ENCODE measurements at regions not wholly inside any gene's neighbourhood (a gene's known extent, or its start where the extent isn't known, plus 50 kb on each side); places are given as distances from the start of the nearest gene placed in this dataset.

DNA sequence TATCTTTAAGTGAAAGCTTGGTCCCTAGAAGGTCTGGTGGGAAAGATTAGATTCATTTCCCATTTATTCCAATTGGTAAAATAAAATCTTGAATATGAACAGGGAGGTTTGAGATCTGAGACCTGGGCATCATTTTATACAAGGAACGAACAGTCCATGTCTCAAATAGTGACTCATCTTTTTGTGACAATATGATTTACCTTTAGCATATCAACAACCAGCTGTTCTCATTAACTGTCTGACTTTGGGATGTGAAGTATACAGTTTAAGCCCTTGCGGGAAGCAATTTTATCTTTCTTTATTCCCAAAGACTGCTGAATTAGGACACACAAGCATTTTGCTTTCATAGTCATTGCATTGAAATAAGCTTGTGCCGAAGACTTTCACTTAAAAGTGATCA lies 691.6 kb downstream of the ETS1 start:
- no peak for TF ChIP-seq CTCF (IDR thresholded peaks at IDR 0.05; ENCODE audit: low read depth, low read length)
- no peak for TF ChIP-seq EZH2phosphoT487 (IDR thresholded peaks at IDR 0.05; ENCODE audit: low read depth)

Data from OCI-LY3 (cell line).